GM12878 (cell line): ENCODE measurements at regions not wholly inside any gene's neighbourhood (a gene's known extent, or its start where the extent isn't known, plus 50 kb on each side); places are given as distances from the start of the nearest gene placed in this dataset.

Experiments used
- ATAC-seq: fragments of 200-7000 bp; cut with Tn5 transposase; 3 replicates; pipeline ENCODE4 v1.9.1; 2020; ENCODE audit warnings: mild to moderate bottlenecking, moderate library complexity
- BruUV-seq: library from RNA; stranded (reverse); fragments of 400-500 nt; replicated peaks from 2 replicates; lab custom pipeline; 2021; lab: Mats Ljungman, UMichigan
- CTCF ChIA-PET: fragments of 300-600 bp; sonication (Branson Sonifier 250); formaldehyde crosslinking; extraction: SDS; loops from one replicate; lab custom pipeline; 2021; ENCODE audit warnings: inconsistent platforms; lab: Yijun Ruan, JAX
- POLR2A ChIA-PET: fragments of 350-600 bp; formaldehyde crosslinking; extraction: SDS; loops from one replicate; lab custom pipeline; 2021; ENCODE audit warnings: inconsistent platforms; lab: Charles Lee
- RAD21 ChIA-PET: fragments of 300-600 bp; sonication (Branson Sonifier 250); formaldehyde crosslinking; loops from one replicate; lab custom pipeline; 2023; ENCODE audit warnings: antibody characterized with exemption; ENCODE audit not compliant: unreplicated experiment; lab: Charles Lee
- SMC1A ChIA-PET: fragments of 300-600 bp; sonication (Branson Sonifier 250); formaldehyde crosslinking; loops from one replicate; lab custom pipeline; 2023; ENCODE audit not compliant: unreplicated experiment, uncharacterized antibody; lab: Charles Lee
- DNase-seq: peaks from one replicate; pipeline ENCODE4 v3.0.0-alpha.2; 2011; ENCODE audit warnings: low read depth, low spot score
- FAIRE-seq: peaks from 3 replicates; lab custom pipeline; 2011; peaks lifted over from hg19 to GRCh38; lab: Jason Lieb, UNC
- H2AFZ ChIP-seq: 2 replicates; pipeline ENCODE4 v1.6.0; 2011; ENCODE audit warnings: low read depth, low read length, control low read depth; ENCODE audit not compliant: control insufficient read depth
- H3K27ac ChIP-seq: 2 replicates; pipeline ENCODE4 v1.5.1; 2011; ENCODE audit warnings: control low read depth; ENCODE audit not compliant: control insufficient read depth, insufficient read depth
- H3K27me3 ChIP-seq, 2 experiments: replicated peaks in 1 of 2; 2 replicates each; pipeline versions ENCODE4 v1.6.0 to v1.6.1; 2011; ENCODE audit warnings: low read length in 1 of 2; ENCODE audit not compliant: control insufficient read depth in 2 of 2, insufficient read depth in 2 of 2
- H3K36me3 ChIP-seq, 2 experiments: 2 replicates each; pipeline ENCODE4 v1.5.1; 2011; ENCODE audit warnings: low read length in 1 of 2; ENCODE audit not compliant: control insufficient read depth in 2 of 2, insufficient read depth in 2 of 2
- H3K4me1 ChIP-seq: 2 replicates; pipeline ENCODE4 v1.6.1; 2011; ENCODE audit warnings: mild to moderate bottlenecking, low read length, moderate library complexity, mixed read lengths; ENCODE audit not compliant: control insufficient read depth, insufficient read depth
- H3K4me2 ChIP-seq: 2 replicates; pipeline ENCODE4 v1.6.0; 2011; ENCODE audit warnings: control low read depth; ENCODE audit not compliant: control insufficient read depth, insufficient read depth
- H3K4me3 ChIP-seq: fragments of 200-600 bp; sonication (generic); 2 replicates; pipeline ENCODE4 v1.5.1; 2016
- H3K79me2 ChIP-seq: 2 replicates; pipeline ENCODE4 v1.6.0; 2011; ENCODE audit warnings: low read length; ENCODE audit not compliant: control insufficient read depth, insufficient read depth
- H3K9ac ChIP-seq: 2 replicates; pipeline ENCODE4 v1.8.0; 2011; ENCODE audit warnings: low read length, control low read depth, mixed read lengths; ENCODE audit not compliant: control insufficient read depth, insufficient read depth
- H3K9me3 ChIP-seq: replicated peaks from 3 replicates; pipeline ENCODE4 v1.5.1; 2011; ENCODE audit warnings: mild to moderate bottlenecking, low read length; ENCODE audit not compliant: control insufficient read depth, insufficient read depth
- H4K20me1 ChIP-seq: 2 replicates; pipeline ENCODE4 v1.6.0; 2011; ENCODE audit not compliant: control insufficient read depth, insufficient read depth
- ATF3 ChIP-seq: IDR thresholded peaks from 2 replicates; pipeline ENCODE4 v1.6.1; 2011; ENCODE audit warnings: low read depth, mild to moderate bottlenecking, low read length, moderate library complexity, borderline replicate concordance; ENCODE audit errors: extremely low read depth
- ATF7 ChIP-seq: fragments of 450-650 bp; IDR thresholded peaks from 2 replicates; pipeline ENCODE4 v1.6.1; 2016; ENCODE audit warnings: low read depth, mild to moderate bottlenecking
- BMI1 ChIP-seq: fragments of 450-650 bp; IDR thresholded peaks from 2 replicates; pipeline ENCODE4 v1.6.1; 2016; ENCODE audit warnings: mild to moderate bottlenecking, moderate library complexity, borderline replicate concordance
- CREB1 ChIP-seq: IDR thresholded peaks from 2 replicates; pipeline ENCODE4 v1.6.1; 2012; ENCODE audit warnings: low read depth, mild to moderate bottlenecking, inconsistent platforms
- DPF2 ChIP-seq: fragments of 450-650 bp; IDR thresholded peaks from 2 replicates; pipeline ENCODE4 v1.6.1; 2017; ENCODE audit warnings: mild to moderate bottlenecking
- ETV6 ChIP-seq, 2 experiments: fragments of 450-650 bp in 1 of 2; IDR thresholded peaks in 1 of 2; conservative IDR thresholded peaks in 1 of 2; 2 replicates each; pipeline ENCODE4 v1.6.1; 2014; ENCODE audit warnings: antibody characterized with exemption in 1 of 2, borderline replicate concordance in 1 of 2, low read depth in 1 of 2, mild to moderate bottlenecking in 1 of 2, moderate library complexity in 1 of 2
- HCFC1 ChIP-seq: fragments of 150-350 bp; IDR thresholded peaks from 2 replicates; pipeline ENCODE4 v1.6.1; 2014; ENCODE audit warnings: low read length
- JUNB ChIP-seq: IDR thresholded peaks from 2 replicates; pipeline ENCODE4 v1.6.1; 2016; ENCODE audit warnings: antibody characterized with exemption, mild to moderate bottlenecking
- JUND ChIP-seq: IDR thresholded peaks from 2 replicates; pipeline ENCODE4 v1.6.1; 2012; ENCODE audit warnings: low read depth, mild to moderate bottlenecking, low read length, improper control_type of control experiment, moderate library complexity
- MAX ChIP-seq: IDR thresholded peaks from 2 replicates; pipeline ENCODE4 v1.6.1; 2012; ENCODE audit warnings: low read depth, low read length, improper control_type of control experiment
- MXI1 ChIP-seq: fragments of 150-350 bp; IDR thresholded peaks from 2 replicates; pipeline ENCODE4 v1.6.1; 2011; ENCODE audit warnings: low read depth, mild to moderate bottlenecking, inconsistent platforms, low read length, improper control_type of control experiment
- NRF1 ChIP-seq: conservative IDR thresholded peaks from 2 replicates; pipeline ENCODE4 v1.6.1; 2011; ENCODE audit warnings: mild to moderate bottlenecking, low read depth, low read length, improper control_type of control experiment
- POU2F2 ChIP-seq: IDR thresholded peaks from 3 replicates; pipeline ENCODE4 v1.6.1; 2011; ENCODE audit warnings: low read depth, mild to moderate bottlenecking, low read length, borderline replicate concordance
- RELA ChIP-seq: fragments of 450-650 bp; IDR thresholded peaks from 2 replicates; pipeline ENCODE4 v1.8.0; 2014; ENCODE audit warnings: borderline replicate concordance; ENCODE audit not compliant: partially characterized antibody
- SRF ChIP-seq, 2 experiments: IDR thresholded peaks; 2 replicates each; pipeline ENCODE4 v1.6.1; 2011; ENCODE audit warnings: low read depth in 2 of 2, low read length in 2 of 2, mild to moderate bottlenecking in 1 of 2, moderate library complexity in 1 of 2
- STAT3 ChIP-seq: IDR thresholded peaks from 2 replicates; pipeline ENCODE4 v1.6.1; 2011; ENCODE audit warnings: low read depth, low read length, improper control_type of control experiment
- USF1 ChIP-seq: IDR thresholded peaks from 2 replicates; pipeline ENCODE4 v1.6.1; 2011; ENCODE audit warnings: borderline replicate concordance, low read depth, mild to moderate bottlenecking, moderate library complexity, mixed read lengths, low read length; ENCODE audit not compliant: insufficient read depth; ENCODE audit errors: extremely low read length
- ZNF622 ChIP-seq: fragments of 450-650 bp; IDR thresholded peaks from 2 replicates; pipeline ENCODE4 v1.6.1; 2017; ENCODE audit warnings: mild to moderate bottlenecking, inconsistent platforms
- WGBS: methylation state at CpG from one replicate; pipeline ENCODE4 v1.1.6; 2016; ENCODE audit warnings: low lambda C conversion rate; ENCODE audit not compliant: insufficient replicate concordance, insufficient coverage; ENCODE audit errors: missing lambda C conversion rate; 5-methylcytosine and 5-hydroxymethylcytosine counted together
- in situ Hi-C: fragments of 300-500 bp; cut with MboI; formaldehyde crosslinking; loops from 9 replicates; pipeline ENCODE4 v1.14.3; 2018; ENCODE audit warnings: mixed read lengths
- intact Hi-C: fragments of 100-400 bp; cut with micrococcal nuclease; formaldehyde crosslinking; loops from one replicate; pipeline ENCODE4 v1.14.2; 2022; ENCODE audit not compliant: unreplicated experiment

- Histone ChIP-seq H2AFZ (no peak overlapping the region), H3K36me3 (no peaks in the 10 kb centered on the region), H3K27me3 (peaks cover 0 to 4% of the 10 kb centered on the region in 2 experiments; a peak in 2 of 4 replicates), H3K27ac (no peak overlapping the region), H3K4me3 (no peak overlapping the region), H3K4me2 (no peak overlapping the region), H4K20me1 (no peaks in the 10 kb centered on the region), H3K9me3 (no peaks in the 10 kb centered on the region), H3K79me2 (no peaks in the 10 kb centered on the region), H3K4me1 (no peaks in the 10 kb centered on the region), H3K9ac (no peak overlapping the region)
- CTCF ChIA-PET: no interaction called here
- FAIRE-seq: no peak
- RAD21 ChIA-PET: no interaction called here
- SMC1A ChIA-PET: no interaction called here
- 26% methylated on average over 10 of the region's 10 CpGs for WGBS
- intact Hi-C loops (no loop called here), in situ Hi-C loops (no loop called here)
- no peak for DNase-seq
- TF ChIP-seq NRF1 (no peak), POU2F2 (no peak), STAT3 (no peak)
- ATAC-seq: no peak
- POLR2A ChIA-PET: no interaction called here
- no TSS peak for BruUV-seq
These were observed 69.4 kb downstream of the CPN2 start for GRCh38 chr3:194281766-194282165.

- Histone ChIP-seq H3K4me3 (no peak overlapping the region), H4K20me1 (no peaks in the 10 kb centered on the region), H3K9ac (no peak overlapping the region), H3K4me1 (no peaks in the 10 kb centered on the region), H3K27me3 (peaks cover 0 to 4% of the 10 kb centered on the region in 2 experiments; a peak in 2 of 4 replicates), H3K4me2 (no peak overlapping the region), H3K79me2 (no peaks in the 10 kb centered on the region), H3K9me3 (no peaks in the 10 kb centered on the region), H3K36me3 (no peaks in the 10 kb centered on the region), H3K27ac (no peak overlapping the region), H2AFZ (no peak overlapping the region)
- in situ Hi-C loops (no loop called here), intact Hi-C loops (no loop called here)
- FAIRE-seq (no peak), ATAC-seq (no peak), DNase-seq (no peak)
- TF ChIP-seq BMI1 (no peak), JUNB (no peak), MAX (no peak), JUND (no peak), ZNF622 (no peak), CREB1 (no peak), MXI1 (no peak), USF1 (no peak), ATF7 (no peak), HCFC1 (no peak), ETV6 (conservative IDR thresholded peaks at IDR 0.05 in 1 of 2, IDR thresholded peaks at IDR 0.05 in 1 of 2; ENCODE audit: borderline replicate concordance in 1 of 2, low read depth in 1 of 2) (no peak), SRF (IDR thresholded peaks at IDR 0.05; ENCODE audit: low read depth in 2 of 2, low read length in 2 of 2) (no peak), ATF3 (no peak), DPF2 (no peak), RELA (no peak)
- WGBS: 63% methylated on average over 15 of the region's 15 CpGs
- SMC1A ChIA-PET: no interaction called here
- RAD21 ChIA-PET: no interaction called here
- POLR2A ChIA-PET: no interaction called here
- no TSS peak for BruUV-seq
- CTCF ChIA-PET: no interaction called here
These were observed 68.5 kb downstream of the CPN2 start for GRCh38 chr3:194282436-194283122.
